ENCODE measurements at regions not wholly inside any gene's neighbourhood (a gene's known extent, or its start where the extent isn't known, plus 50 kb on each side); places are given as distances from the start of the nearest gene placed in this dataset.

- no peak for DNase-seq (ENCODE audit: insufficient read length, low spot score)
- FAIRE-seq, result no peak
- TF ChIP-seq TAF1 (IDR thresholded peaks at IDR 0.05; ENCODE audit: low read depth, low read length) (no peak), PAX5 (IDR thresholded peaks at IDR 0.05; ENCODE audit: insufficient read depth, low read length, severe bottlenecking) (no peak), POU2F2 (IDR thresholded peaks at IDR 0.05; ENCODE audit: low read depth, low read length) (no peak), POLR2AphosphoS5 (IDR thresholded peaks at IDR 0.05; ENCODE audit: low read depth, low read length) (no peak), POLR2A (IDR thresholded peaks at IDR 0.05; ENCODE audit: low read depth, low read length) (no peak), SPI1 (IDR thresholded peaks at IDR 0.05; ENCODE audit: low read depth, low read length) (no peak)
These were observed 86.4 kb upstream of the OSBPL8 start for GRCh38 chr12:76645934-76646333.

GRCh38 chr12:76646366-76646765 is 86.8 kb upstream of the OSBPL8 start:
- TF ChIP-seq PAX5 (IDR thresholded peaks at IDR 0.05; ENCODE audit: insufficient read depth, low read length, severe bottlenecking), result no peak
- TF ChIP-seq POLR2A (IDR thresholded peaks at IDR 0.05; ENCODE audit: low read depth, low read length), result no peak
- TF ChIP-seq TAF1 (IDR thresholded peaks at IDR 0.05; ENCODE audit: low read depth, low read length), result no peak
- TF ChIP-seq POLR2AphosphoS5 (IDR thresholded peaks at IDR 0.05; ENCODE audit: low read depth, low read length), result no peak
- TF ChIP-seq POU2F2 (IDR thresholded peaks at IDR 0.05; ENCODE audit: low read depth, low read length), result no peak
- no peak for TF ChIP-seq SPI1 (IDR thresholded peaks at IDR 0.05; ENCODE audit: low read depth, low read length)
- DNase-seq (ENCODE audit: insufficient read length, low spot score) (no peak), FAIRE-seq (no peak)

GRCh38 chr12:76649099-76649498 is 89.5 kb upstream of the OSBPL8 start:
- TF ChIP-seq PAX5 (IDR thresholded peaks at IDR 0.05; ENCODE audit: insufficient read depth, low read length, severe bottlenecking), result no peak
- no peak for TF ChIP-seq POLR2A (IDR thresholded peaks at IDR 0.05; ENCODE audit: low read depth, low read length)
- TF ChIP-seq TAF1 (IDR thresholded peaks at IDR 0.05; ENCODE audit: low read depth, low read length), result no peak
- no peak for TF ChIP-seq SPI1 (IDR thresholded peaks at IDR 0.05; ENCODE audit: low read depth, low read length)
- no peak for TF ChIP-seq POU2F2 (IDR thresholded peaks at IDR 0.05; ENCODE audit: low read depth, low read length)
- TF ChIP-seq POLR2AphosphoS5 (IDR thresholded peaks at IDR 0.05; ENCODE audit: low read depth, low read length), result no peak
- no peak for DNase-seq (ENCODE audit: insufficient read length, low spot score)
- no peak for FAIRE-seq

- TF ChIP-seq PAX5 (IDR thresholded peaks at IDR 0.05; ENCODE audit: insufficient read depth, low read length, severe bottlenecking) (no peak), POLR2A (IDR thresholded peaks at IDR 0.05; ENCODE audit: low read depth, low read length) (no peak)
- FAIRE-seq, result no peak
- DNase-seq (ENCODE audit: insufficient read length, low spot score), result no peak
These were observed 92.8 kb upstream of the OSBPL8 start for GRCh38 chr12:76652402-76652801.

- TF ChIP-seq POU2F2 (IDR thresholded peaks at IDR 0.05; ENCODE audit: low read depth, low read length) (no peak), TAF1 (IDR thresholded peaks at IDR 0.05; ENCODE audit: low read depth, low read length) (no peak), PAX5 (IDR thresholded peaks at IDR 0.05; ENCODE audit: insufficient read depth, low read length, severe bottlenecking) (no peak), POLR2A (IDR thresholded peaks at IDR 0.05; ENCODE audit: low read depth, low read length) (no peak), POLR2AphosphoS5 (IDR thresholded peaks at IDR 0.05; ENCODE audit: low read depth, low read length) (no peak), SPI1 (IDR thresholded peaks at IDR 0.05; ENCODE audit: low read depth, low read length) (no peak)
- DNase-seq (ENCODE audit: insufficient read length, low spot score) (no peak), FAIRE-seq (no peak)
These were observed 93.8 kb upstream of the OSBPL8 start for GRCh38 chr12:76653342-76653741.

GRCh38 chr12:76664731-76665130 is 99.2 kb upstream of the ZDHHC17 start:
- FAIRE-seq (no peak), DNase-seq (ENCODE audit: insufficient read length, low spot score) (no peak)
- TF ChIP-seq POLR2A (IDR thresholded peaks at IDR 0.05; ENCODE audit: low read depth, low read length), result no peak
- no peak for TF ChIP-seq POLR2AphosphoS5 (IDR thresholded peaks at IDR 0.05; ENCODE audit: low read depth, low read length)
- no peak for TF ChIP-seq SPI1 (IDR thresholded peaks at IDR 0.05; ENCODE audit: low read depth, low read length)
- TF ChIP-seq TAF1 (IDR thresholded peaks at IDR 0.05; ENCODE audit: low read depth, low read length), result no peak
- TF ChIP-seq POU2F2 (IDR thresholded peaks at IDR 0.05; ENCODE audit: low read depth, low read length), result no peak
- no peak for TF ChIP-seq PAX5 (IDR thresholded peaks at IDR 0.05; ENCODE audit: insufficient read depth, low read length, severe bottlenecking)

- DNase-seq (ENCODE audit: insufficient read length, low spot score) (no peak), FAIRE-seq (no peak)
- no peak for TF ChIP-seq PAX5 (IDR thresholded peaks at IDR 0.05; ENCODE audit: insufficient read depth, low read length, severe bottlenecking)
- no peak for TF ChIP-seq POLR2AphosphoS5 (IDR thresholded peaks at IDR 0.05; ENCODE audit: low read depth, low read length)
- TF ChIP-seq TAF1 (IDR thresholded peaks at IDR 0.05; ENCODE audit: low read depth, low read length), result no peak
- no peak for TF ChIP-seq SPI1 (IDR thresholded peaks at IDR 0.05; ENCODE audit: low read depth, low read length)
- no peak for TF ChIP-seq POLR2A (IDR thresholded peaks at IDR 0.05; ENCODE audit: low read depth, low read length)
- TF ChIP-seq POU2F2 (IDR thresholded peaks at IDR 0.05; ENCODE audit: low read depth, low read length), result no peak
These were observed 97.6 kb upstream of the ZDHHC17 start for GRCh38 chr12:76666290-76666835.

- TF ChIP-seq PAX5 (IDR thresholded peaks at IDR 0.05; ENCODE audit: insufficient read depth, low read length, severe bottlenecking), result no peak
- TF ChIP-seq SPI1 (IDR thresholded peaks at IDR 0.05; ENCODE audit: low read depth, low read length), result no peak
- no peak for TF ChIP-seq POLR2AphosphoS5 (IDR thresholded peaks at IDR 0.05; ENCODE audit: low read depth, low read length)
- TF ChIP-seq TAF1 (IDR thresholded peaks at IDR 0.05; ENCODE audit: low read depth, low read length), result no peak
- no peak for TF ChIP-seq POLR2A (IDR thresholded peaks at IDR 0.05; ENCODE audit: low read depth, low read length)
- TF ChIP-seq POU2F2 (IDR thresholded peaks at IDR 0.05; ENCODE audit: low read depth, low read length), result no peak
- FAIRE-seq, result no peak
These were observed 93.9 kb upstream of the ZDHHC17 start for GRCh38 chr12:76669981-76670380.

GRCh38 chr12:76670776-76671175 is 93.1 kb upstream of the ZDHHC17 start:
- no peak for FAIRE-seq
- no peak for DNase-seq (ENCODE audit: insufficient read length, low spot score)
- no peak for TF ChIP-seq TAF1 (IDR thresholded peaks at IDR 0.05; ENCODE audit: low read depth, low read length)
- TF ChIP-seq SPI1 (IDR thresholded peaks at IDR 0.05; ENCODE audit: low read depth, low read length), result no peak
- TF ChIP-seq PAX5 (IDR thresholded peaks at IDR 0.05; ENCODE audit: insufficient read depth, low read length, severe bottlenecking), result no peak
- TF ChIP-seq POLR2A (IDR thresholded peaks at IDR 0.05; ENCODE audit: low read depth, low read length), result no peak
- no peak for TF ChIP-seq POLR2AphosphoS5 (IDR thresholded peaks at IDR 0.05; ENCODE audit: low read depth, low read length)
- no peak for TF ChIP-seq POU2F2 (IDR thresholded peaks at IDR 0.05; ENCODE audit: low read depth, low read length)

More at GRCh38 chr12:76669981-76670380, 93.9 kb upstream of the ZDHHC17 start:
- no peak for DNase-seq (ENCODE audit: insufficient read length, low spot score)
